ENCODE measurements at regions not wholly inside any gene's neighbourhood (a gene's known extent, or its start where the extent isn't known, plus 50 kb on each side); places are given as distances from the start of the nearest gene placed in this dataset.

GRCh38 chr15:70578196-70578595, 185.2 kb downstream of the UACA start:
- H3K36me3 ChIP-seq: no peaks in the 10 kb centered on the region
- peaks cover 0 to 4% (median 0%) of the 10 kb centered on the region in 12 donors for H3K4me1 ChIP-seq
- ATAC-seq (no peak), DNase-seq (no peak)
- no peak overlapping the region for H3K4me3 ChIP-seq
- intact Hi-C loops (cut with DNase I): loop anchor here in 2 of 10 donors (10.0 kb wide), 2 partner anchors 147 to 237 kb away; no protein-coding TSS in a partner anchor
- H3K27me3 ChIP-seq: no peaks in the 10 kb centered on the region
- 93 to 97% (median 96%) methylated on average over 10 of the region's 10 CpGs for WGBS, 4 donors
- TF ChIP-seq POLR2A (IDR thresholded peaks at IDR 0.05) (no peak), CTCF (IDR thresholded peaks at IDR 0.05) (no peak)
- no peaks in the 10 kb centered on the region for H3K9me3 ChIP-seq
- no peak overlapping the region for H3K27ac ChIP-seq

- Histone ChIP-seq H3K27me3 (no peaks in the 10 kb centered on the region), H3K9me3 (no peaks in the 10 kb centered on the region), H3K4me1 (peaks cover 0 to 4% (median 0%) of the 10 kb centered on the region in 12 donors), H3K27ac (no peak overlapping the region), H3K36me3 (no peaks in the 10 kb centered on the region), H3K4me3 (no peak overlapping the region)
- intact Hi-C loops (cut with DNase I): loop anchor here in 2 of 10 donors (10.0 kb wide), 2 partner anchors 148 to 238 kb away; no protein-coding TSS in a partner anchor
- ATAC-seq (no peak), DNase-seq (no peak)
- 60 to 68% (median 64%) methylated on average over 4 of the region's 4 CpGs for WGBS, 4 donors
- TF ChIP-seq CTCF (IDR thresholded peaks at IDR 0.05) (no peak), POLR2A (IDR thresholded peaks at IDR 0.05) (no peak)
These were observed 186.7 kb downstream of the UACA start for GRCh38 chr15:70576696-70577095.

- intact Hi-C loops (cut with DNase I): loop anchor here in 2 of 10 donors (10.0 kb wide), 2 partner anchors 149 to 239 kb away; no protein-coding TSS in a partner anchor
- ATAC-seq: no peak
These were observed 187.1 kb downstream of the UACA start for GRCh38 chr15:70576276-70576675.

More at GRCh38 chr15:70576276-70576675, 187.1 kb downstream of the UACA start:
- no peak overlapping the region for H3K27ac ChIP-seq
- H3K4me3 ChIP-seq: no peak overlapping the region
- WGBS, 4 donors: 84 to 98% (median 94%) methylated on average over 3 of the region's 3 CpGs
- H3K36me3 ChIP-seq: no peaks in the 10 kb centered on the region
- no peaks in the 10 kb centered on the region for H3K27me3 ChIP-seq
- DNase-seq: no peak
- H3K4me1 ChIP-seq: peaks cover 0 to 4% (median 0%) of the 10 kb centered on the region in 12 donors
- no peak for TF ChIP-seq CTCF (IDR thresholded peaks at IDR 0.05)
- TF ChIP-seq POLR2A (IDR thresholded peaks at IDR 0.05): no peak
- H3K9me3 ChIP-seq: no peaks in the 10 kb centered on the region

All from heart left ventricle (tissue), 16 donors.